PC-9 (cell line): ENCODE measurements at regions not wholly inside any gene's neighbourhood (a gene's known extent, or its start where the extent isn't known, plus 50 kb on each side); places are given as distances from the start of the nearest gene placed in this dataset.
"Not testable (repeated sequence)": the region's sequence is repeated elsewhere in the genome, so short reads cannot be mapped to it uniquely, and the experiment has no call there.

Source experiments
- EZH2 ChIP-seq: fragments of 200-600 bp; sonication (generic); IDR thresholded peaks from 2 replicates; pipeline ENCODE4 v1.8.0; 2017; ENCODE audit warnings: antibody characterized with exemption, low read depth
- TF ChIP-seq, protein P1 (sequence below): fragments of 200-600 bp; sonication (generic); conservative IDR thresholded peaks from 2 replicates; pipeline ENCODE4 v1.6.1; 2017; ENCODE audit warnings: mixed run types, antibody characterized with exemption, mild to moderate bottlenecking, moderate library complexity

- TF ChIP-seq, protein P1, sequence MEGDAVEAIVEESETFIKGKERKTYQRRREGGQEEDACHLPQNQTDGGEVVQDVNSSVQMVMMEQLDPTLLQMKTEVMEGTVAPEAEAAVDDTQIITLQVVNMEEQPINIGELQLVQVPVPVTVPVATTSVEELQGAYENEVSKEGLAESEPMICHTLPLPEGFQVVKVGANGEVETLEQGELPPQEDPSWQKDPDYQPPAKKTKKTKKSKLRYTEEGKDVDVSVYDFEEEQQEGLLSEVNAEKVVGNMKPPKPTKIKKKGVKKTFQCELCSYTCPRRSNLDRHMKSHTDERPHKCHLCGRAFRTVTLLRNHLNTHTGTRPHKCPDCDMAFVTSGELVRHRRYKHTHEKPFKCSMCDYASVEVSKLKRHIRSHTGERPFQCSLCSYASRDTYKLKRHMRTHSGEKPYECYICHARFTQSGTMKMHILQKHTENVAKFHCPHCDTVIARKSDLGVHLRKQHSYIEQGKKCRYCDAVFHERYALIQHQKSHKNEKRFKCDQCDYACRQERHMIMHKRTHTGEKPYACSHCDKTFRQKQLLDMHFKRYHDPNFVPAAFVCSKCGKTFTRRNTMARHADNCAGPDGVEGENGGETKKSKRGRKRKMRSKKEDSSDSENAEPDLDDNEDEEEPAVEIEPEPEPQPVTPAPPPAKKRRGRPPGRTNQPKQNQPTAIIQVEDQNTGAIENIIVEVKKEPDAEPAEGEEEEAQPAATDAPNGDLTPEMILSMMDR, result not testable (repeated sequence)
- not testable (repeated sequence) for TF ChIP-seq EZH2
Observed at GRCh38 chr3:91504874-91505273, 2397.5 kb downstream of the EPHA3 start.
